ENCODE measurements at regions not wholly inside any gene's neighbourhood (a gene's known extent, or its start where the extent isn't known, plus 50 kb on each side); places are given as distances from the start of the nearest gene placed in this dataset.

GRCh38 chr7:81468526-81468925 is 301.3 kb downstream of the HGF start:
- CTCF ChIA-PET: interaction anchor here (0.7 to 4.9 kb wide), 13 partner anchors 12 to 1409 kb away, joined by 3 to 54 read pairs (median 5); partner anchors contain the start of gene SEMA3C
- Histone ChIP-seq H3K4me1 (peaks cover 20% of the 10 kb centered on the region), H3K4me3 (no peak overlapping the region), H3K9me3 (no peaks in the 10 kb centered on the region), H3K27ac (peak overlapping the region; percentile 36 to 82; a peak in 5 of 6 replicates), H3K4me2 (no peak overlapping the region)
- DNase-seq (ENCODE audit: low read depth in 1 of 2, low spot score in 1 of 2) (no peak), ATAC-seq (no peak; a peak in 1 of 6 replicates), FAIRE-seq (no peak)
- POLR2A ChIA-PET: interaction anchor here (1.9 kb wide), 1 partner anchor 549 kb away, joined by 10 read pairs; the partner anchor contains the start of gene SEMA3C
- TF ChIP-seq CEBPB (IDR thresholded peaks at IDR 0.05): no peak

GRCh38 chr7:81467964-81468363 is 301.9 kb downstream of the HGF start:
- CTCF ChIA-PET: interaction anchor here (1.0 to 4.9 kb wide), 10 partner anchors 11 to 1409 kb away, joined by 3 to 54 read pairs (median 8); partner anchors contain the start of gene SEMA3C
- Histone ChIP-seq H3K4me1 (peaks cover 26% of the 10 kb centered on the region), H3K27ac (peak overlapping the region; percentile 36 to 82; a peak in 4 of 6 replicates), H3K9me3 (no peaks in the 10 kb centered on the region), H3K4me3 (no peak overlapping the region), H3K4me2 (no peak overlapping the region)
- POLR2A ChIA-PET: interaction anchor here (1.9 kb wide), 1 partner anchor 549 kb away, joined by 10 read pairs; the partner anchor contains the start of gene SEMA3C
- ATAC-seq: no peak
- 90% methylated on average over 4 of the region's 4 CpGs for WGBS (ENCODE audit: missing lambda C conversion rate)
- FAIRE-seq: no peak
- no peak for DNase-seq (ENCODE audit: low read depth in 1 of 2, low spot score in 1 of 2)
- TF ChIP-seq MYC (IDR thresholded peaks at IDR 0.05; ENCODE audit: borderline replicate concordance, low read length) (no peak), BCL3 (IDR thresholded peaks at IDR 0.05) (no peak), USF2 (IDR thresholded peaks at IDR 0.05) (no peak), EP300 (IDR thresholded peaks at IDR 0.05) (no peak), SMC3 (IDR thresholded peaks at IDR 0.05) (no peak), HOXB5 (CRISPR knock-in tag; IDR thresholded peaks at IDR 0.05) (no peak), RCOR1 (IDR thresholded peaks at IDR 0.05; ENCODE audit: low read depth, low read length) (no peak), FOSB (CRISPR knock-in tag; IDR thresholded peaks at IDR 0.05) (no peak), POLR2AphosphoS2 (conservative IDR thresholded peaks at IDR 0.05; ENCODE audit: low read length) (no peak), FOXS1 (CRISPR knock-in tag; IDR thresholded peaks at IDR 0.05) (no peak), HMGXB4 (CRISPR knock-in tag; IDR thresholded peaks at IDR 0.05; ENCODE audit: borderline replicate concordance) (no peak), MAX (IDR thresholded peaks at IDR 0.05) (no peak), SREBF2 (IDR thresholded peaks at IDR 0.05) (no peak), GATA3 (IDR thresholded peaks at IDR 0.05; ENCODE audit: borderline replicate concordance) (no peak), EHF (CRISPR knock-in tag; IDR thresholded peaks at IDR 0.05) (no peak), ESRRA (IDR thresholded peaks at IDR 0.05; ENCODE audit: borderline replicate concordance, low read length) (no peak), NPAS2 (CRISPR knock-in tag; IDR thresholded peaks at IDR 0.05; ENCODE audit: borderline replicate concordance) (no peak), EHMT2 (IDR thresholded peaks at IDR 0.05; ENCODE audit: low read depth) (no peak), HDAC2 (IDR thresholded peaks at IDR 0.05) (no peak), BHLHE40 (IDR thresholded peaks at IDR 0.05; ENCODE audit: low read depth, low read length) (no peak)

GRCh38 chr7:81462672-81463071 is 307.2 kb downstream of the HGF start:
- Histone ChIP-seq H3K27ac (peak overlapping the region in 1 of 2 experiments; percentile 29; a peak in 1 of 6 replicates), H3K4me2 (peak overlapping the region; percentile 44), H3K4me1 (peaks cover 27% of the 10 kb centered on the region), H3K9me3 (no peaks in the 10 kb centered on the region), H3K4me3 (no peak overlapping the region)
- WGBS (ENCODE audit: missing lambda C conversion rate): 18% methylated on average over 1 of the region's 1 CpG
- DNase-seq (ENCODE audit: low read depth in 1 of 2, low spot score in 1 of 2) (peak in 1 of 2 experiments; percentile 75), ATAC-seq (peak; percentile 48 to 59; a peak in 1 of 6 replicates), FAIRE-seq (peak; percentile 74)
- POLR2A ChIA-PET: no interaction called here
- CTCF ChIA-PET: interaction anchor here (2.6 kb wide), 1 partner anchor 542 kb away, joined by 11 read pairs; no protein-coding TSS in a partner anchor
- TF ChIP-seq FOXS1 (CRISPR knock-in tag; IDR thresholded peaks at IDR 0.05) (peak; percentile 82), MAX (IDR thresholded peaks at IDR 0.05) (no peak), E2F6 (IDR thresholded peaks at IDR 0.05; ENCODE audit: borderline replicate concordance, low read depth) (no peak), RAD21 (conservative IDR thresholded peaks at IDR 0.05 in 1 of 2, IDR thresholded peaks at IDR 0.05 in 1 of 2) (peak in 1 of 2 experiments; percentile 12; a peak in 1 of 5 replicates), JUNB (IDR thresholded peaks at IDR 0.05) (peak; percentile 79), SMC3 (IDR thresholded peaks at IDR 0.05) (peak; percentile 15; the same call in 1 of the 3 replicates), BCL3 (IDR thresholded peaks at IDR 0.05) (peak; percentile 33; the same call in 1 of the 3 replicates), NR3C1 (IDR thresholded peaks at IDR 0.05) (no peak), KDM5A (IDR thresholded peaks at IDR 0.05) (no peak), EHMT2 (IDR thresholded peaks at IDR 0.05; ENCODE audit: low read depth) (no peak), FOSL2 (IDR thresholded peaks at IDR 0.05) (peak; percentile 84), FOSL2 (CRISPR knock-in tag; IDR thresholded peaks at IDR 0.05) (peak; percentile 96), CEBPB (IDR thresholded peaks at IDR 0.05) (peak in 1 of 2 experiments; percentile 48; a peak in 2 of 4 replicates)
